GM21515 (cell line): ENCODE measurements at regions not wholly inside any gene's neighbourhood (a gene's known extent, or its start where the extent isn't known, plus 50 kb on each side); places are given as distances from the start of the nearest gene placed in this dataset.

Experiments used
- ATAC-seq: cut with Tn5 transposase; IDR thresholded peaks from one replicate; pipeline ENCODE4 v1.9.1; 2021; ENCODE audit not compliant: unreplicated experiment

DNA sequence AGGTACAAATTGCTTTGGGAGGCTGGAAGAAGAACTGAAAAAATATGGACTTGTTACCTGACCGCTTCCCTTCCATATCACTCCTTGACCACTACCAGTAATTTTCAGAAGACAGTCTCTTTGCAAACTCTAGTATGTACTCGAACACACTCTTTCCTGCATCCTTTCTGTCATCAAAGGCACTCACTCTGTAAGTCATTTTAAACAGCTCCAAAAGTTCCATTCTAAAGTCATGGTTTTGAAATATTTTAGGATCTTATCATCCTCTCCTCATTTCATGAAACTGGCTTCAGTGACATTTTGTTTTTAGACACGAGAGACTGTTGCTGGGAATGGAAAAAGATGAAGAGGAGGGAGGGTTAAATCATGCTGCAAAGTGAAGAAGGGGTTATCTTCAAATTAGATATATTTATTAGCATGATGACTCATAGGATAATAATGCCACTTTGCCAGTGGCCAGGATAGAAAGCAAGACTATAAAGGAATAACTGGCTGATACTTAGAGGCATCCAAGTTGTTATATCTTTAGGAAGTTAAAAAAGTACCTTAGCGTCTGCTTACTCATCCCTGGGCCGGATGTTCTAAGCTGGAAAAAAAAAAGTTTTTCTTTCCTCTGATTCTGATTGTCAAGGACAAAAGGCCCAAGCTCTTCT lies 549.3 kb downstream of the METTL15 start:
- ATAC-seq = no peak

GRCh38 chr11:28654191-28654590 lies 546.0 kb downstream of the METTL15 start:
- ATAC-seq = no peak

- ATAC-seq = no peak
Measured at GRCh38 chr11:28649922-28650321, 541.7 kb downstream of the METTL15 start.

DNA sequence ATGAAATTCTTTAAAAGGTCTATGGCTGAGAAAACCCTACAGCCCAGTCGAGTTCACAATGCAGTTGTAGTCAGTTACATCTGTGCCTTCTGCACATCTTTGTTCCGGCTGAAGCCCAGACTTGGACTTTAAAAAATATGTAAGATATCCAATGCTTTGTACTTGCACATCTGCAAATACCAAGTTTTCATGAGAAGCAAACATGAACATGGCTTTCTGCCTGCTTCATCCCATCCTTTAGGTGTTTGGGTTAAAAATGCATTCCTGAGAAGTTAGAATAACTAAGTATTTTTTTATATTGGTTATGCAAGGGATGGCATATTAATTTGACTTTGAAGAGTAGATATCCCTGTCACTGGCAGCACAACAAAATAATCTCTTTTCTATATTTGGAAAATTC lies 528.4 kb downstream of the METTL15 start:
- ATAC-seq = no peak

DNA sequence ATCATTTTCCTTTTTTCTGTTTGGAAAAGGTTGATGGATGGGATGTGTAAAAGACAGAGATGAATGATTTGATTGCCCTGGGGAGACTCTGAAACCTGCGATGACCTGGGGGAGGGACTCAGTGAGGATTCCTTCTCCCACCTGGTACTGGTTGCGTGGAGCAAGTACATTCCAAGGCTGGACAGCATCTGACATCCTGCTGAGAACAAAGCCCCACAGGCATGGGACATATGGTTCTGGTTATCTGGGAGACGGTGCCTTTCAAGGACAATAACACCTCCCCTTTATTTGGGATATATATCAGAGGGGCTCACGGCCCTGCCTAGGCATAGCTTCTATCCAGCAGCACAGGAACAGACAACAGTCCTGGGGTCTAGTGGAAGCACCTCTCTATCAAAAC lies 527.8 kb downstream of the METTL15 start:
- ATAC-seq = no peak

GRCh38 chr11:28632338-28632737 lies 524.1 kb downstream of the METTL15 start:
- no peak for ATAC-seq

DNA sequence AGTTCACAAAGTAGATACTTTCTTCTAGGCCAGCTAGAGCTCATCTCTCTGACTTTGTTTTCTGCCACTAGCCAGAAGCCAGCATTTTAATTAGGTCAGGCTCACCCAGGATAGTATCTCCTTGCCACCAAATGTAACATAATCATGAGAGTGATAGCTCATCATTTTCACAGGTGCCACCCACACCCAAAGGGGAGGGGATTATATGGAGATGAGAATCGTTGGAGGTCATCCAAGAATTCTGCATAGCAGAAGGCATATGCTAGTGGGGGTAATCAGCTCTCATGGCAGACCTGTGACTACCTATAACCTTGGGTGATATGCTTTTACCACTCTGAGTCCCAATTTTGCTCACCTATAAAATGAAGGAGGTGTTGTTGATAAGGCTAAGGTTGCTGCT lies 523.0 kb downstream of the METTL15 start:
- ATAC-seq = no peak

- no peak for ATAC-seq
Measured at GRCh38 chr11:28629235-28629634, 521.0 kb downstream of the METTL15 start.

DNA sequence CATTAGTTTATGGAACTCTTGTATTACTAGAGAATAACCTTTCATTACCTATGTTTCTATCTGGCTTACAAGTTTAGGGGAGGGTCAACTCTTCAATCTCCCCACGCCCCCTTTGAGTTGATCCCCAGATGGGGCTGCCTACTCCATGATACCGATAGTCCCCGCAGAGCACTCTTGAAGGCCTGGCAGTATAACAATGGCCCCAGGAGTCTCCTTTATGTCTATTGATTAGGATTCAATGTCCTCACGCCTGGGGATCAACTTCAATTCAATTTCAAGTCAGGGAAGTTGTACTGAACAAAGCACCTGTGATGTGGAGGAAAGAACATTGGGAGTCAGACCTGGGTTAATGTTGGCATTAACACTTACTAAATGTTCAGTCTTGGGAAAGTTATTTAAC lies 520.2 kb downstream of the METTL15 start:
- ATAC-seq = no peak

- ATAC-seq = no peak
Measured at GRCh38 chr11:28627690-28628255, 519.6 kb downstream of the METTL15 start.

DNA sequence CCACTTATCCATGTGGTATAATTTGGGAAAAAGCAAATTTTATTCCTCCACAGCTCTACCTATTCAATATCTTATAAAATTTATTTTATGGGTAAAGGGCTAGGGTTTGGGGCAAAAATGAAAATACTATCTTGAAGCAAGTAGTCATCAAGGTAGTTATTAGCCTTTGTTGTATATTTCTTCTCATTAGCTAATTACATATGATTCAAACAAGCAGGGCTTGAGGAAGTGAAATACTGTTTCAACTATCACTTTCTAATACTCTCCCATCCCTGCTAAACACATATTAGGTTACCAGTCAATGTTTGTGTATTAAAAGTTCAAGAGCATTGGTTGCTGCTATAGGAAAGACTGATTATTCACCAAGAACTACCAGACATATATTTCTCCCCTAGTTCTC lies 517.3 kb downstream of the METTL15 start:
- no peak for ATAC-seq

GRCh38 chr11:28621753-28622152 lies 513.6 kb downstream of the METTL15 start:
- ATAC-seq = no peak

DNA sequence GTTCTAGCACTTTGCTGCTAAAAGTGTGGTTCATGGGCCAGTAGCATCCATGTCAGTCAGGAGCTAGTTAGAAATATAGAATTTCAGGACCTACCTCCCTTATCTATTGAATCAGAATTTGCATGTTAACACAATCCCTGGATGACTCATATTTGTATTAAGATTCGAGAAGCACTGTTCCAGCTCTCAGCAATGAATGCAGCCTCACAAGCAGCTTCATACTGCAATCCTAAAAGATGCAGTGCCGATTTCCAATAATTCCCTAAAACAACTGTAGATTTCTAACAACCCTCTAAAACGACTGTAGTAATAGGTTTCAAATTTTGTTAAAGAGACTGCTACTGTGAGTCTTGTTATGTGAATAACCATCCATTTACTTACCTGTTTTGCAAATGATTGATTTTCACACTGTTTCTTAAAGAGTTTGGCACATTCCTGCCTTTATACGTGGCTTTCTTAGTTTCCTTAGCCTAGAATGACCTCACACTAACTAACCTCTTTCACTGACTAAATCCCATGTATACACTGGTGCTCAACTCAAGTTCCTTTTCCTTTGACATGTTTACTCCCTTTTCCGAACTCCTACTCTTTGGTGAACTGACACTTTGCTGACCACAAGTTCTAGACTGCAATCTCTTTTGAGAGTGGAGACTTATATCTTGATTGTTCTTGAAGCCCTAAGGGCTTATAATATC lies 511.8 kb downstream of the METTL15 start:
- no peak for ATAC-seq

DNA sequence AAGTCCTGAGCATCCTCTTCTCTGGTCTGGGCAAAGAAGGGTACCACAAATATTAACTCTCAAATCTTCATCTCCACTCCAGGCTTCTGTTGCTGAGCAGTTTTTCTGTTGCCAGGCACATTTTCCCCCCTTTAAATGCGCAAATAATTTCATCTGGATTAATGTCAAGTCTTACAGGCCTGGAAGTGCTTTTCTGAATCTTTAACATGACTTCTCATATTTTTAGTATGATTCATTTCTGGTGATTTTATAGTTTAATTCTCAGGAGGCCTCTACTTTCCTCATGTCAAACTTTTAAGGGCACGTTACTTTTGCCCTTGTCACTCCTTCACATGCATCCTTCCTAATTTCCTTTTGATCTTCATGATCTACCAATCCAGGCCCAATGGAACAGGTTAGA lies 510.2 kb downstream of the METTL15 start:
- ATAC-seq = no peak

DNA sequence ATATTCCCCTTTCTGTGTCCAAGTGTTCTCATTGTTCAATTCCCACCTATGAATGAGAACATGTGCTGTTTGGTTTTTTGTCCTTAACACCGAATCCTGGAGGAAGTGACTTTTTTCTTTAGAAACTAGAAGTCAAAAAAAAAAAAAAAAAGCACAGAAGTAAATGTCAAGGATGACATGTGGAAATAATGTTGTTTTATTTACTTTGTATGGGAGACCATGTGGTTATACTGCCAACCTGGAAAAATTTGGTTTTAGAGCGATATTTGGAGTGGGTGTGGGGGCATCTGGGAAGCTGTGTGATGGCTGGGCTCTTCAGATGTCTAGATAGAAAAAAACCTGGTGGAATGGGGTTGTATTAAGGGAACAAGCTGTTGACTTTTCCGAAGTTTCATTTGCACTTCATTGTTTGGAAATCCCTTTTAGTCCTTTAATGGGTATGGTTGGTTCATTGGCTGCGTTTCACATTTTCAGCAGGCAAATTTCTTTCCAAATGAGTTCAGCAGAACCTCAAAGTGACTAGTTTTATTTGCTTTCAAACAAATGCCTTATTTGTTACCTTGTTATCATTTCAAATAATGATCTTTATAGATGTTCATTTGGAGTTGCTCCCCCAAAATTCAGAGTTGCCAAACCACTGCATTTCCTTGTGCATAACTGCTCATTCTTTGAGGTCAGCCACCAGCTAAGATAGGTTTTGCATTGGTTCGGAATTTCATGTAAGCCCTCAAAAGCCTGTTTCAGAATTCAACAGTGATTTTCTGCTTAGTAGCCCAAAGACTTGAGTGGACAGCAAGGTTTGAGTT lies 508.2 kb downstream of the METTL15 start:
- ATAC-seq = no peak

- ATAC-seq = no peak
Measured at GRCh38 chr11:28615542-28615941, 507.4 kb downstream of the METTL15 start.

DNA sequence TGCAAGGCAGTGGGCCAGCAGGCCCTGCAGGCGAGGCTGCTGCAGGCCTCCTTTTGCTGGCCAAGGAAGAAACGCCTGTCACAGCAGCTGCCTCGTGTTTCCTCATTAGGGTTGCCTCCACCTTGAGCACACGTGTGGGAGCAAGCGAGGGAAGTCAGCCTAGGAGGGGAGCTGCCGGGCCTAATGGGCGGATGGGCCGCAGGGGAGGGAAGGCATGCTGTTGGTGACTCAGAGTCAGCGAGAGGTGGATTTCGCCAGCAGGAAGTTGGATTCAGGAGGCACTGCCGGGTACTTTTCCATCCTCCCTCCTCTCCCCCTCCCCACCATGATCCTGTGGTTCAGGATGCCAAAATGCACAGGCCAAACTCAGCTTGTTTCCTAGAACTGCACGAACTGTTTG lies 498.7 kb downstream of the METTL15 start:
- no peak for ATAC-seq

- no peak for ATAC-seq
Measured at GRCh38 chr11:28599656-28600055, 491.5 kb downstream of the METTL15 start.

- ATAC-seq = no peak
Measured at GRCh38 chr11:28598531-28598930, 490.3 kb downstream of the METTL15 start.

- ATAC-seq = no peak
Measured at GRCh38 chr11:28596816-28597215, 488.6 kb downstream of the METTL15 start.

- no peak for ATAC-seq
Measured at GRCh38 chr11:28592141-28592540, 484.0 kb downstream of the METTL15 start.

DNA sequence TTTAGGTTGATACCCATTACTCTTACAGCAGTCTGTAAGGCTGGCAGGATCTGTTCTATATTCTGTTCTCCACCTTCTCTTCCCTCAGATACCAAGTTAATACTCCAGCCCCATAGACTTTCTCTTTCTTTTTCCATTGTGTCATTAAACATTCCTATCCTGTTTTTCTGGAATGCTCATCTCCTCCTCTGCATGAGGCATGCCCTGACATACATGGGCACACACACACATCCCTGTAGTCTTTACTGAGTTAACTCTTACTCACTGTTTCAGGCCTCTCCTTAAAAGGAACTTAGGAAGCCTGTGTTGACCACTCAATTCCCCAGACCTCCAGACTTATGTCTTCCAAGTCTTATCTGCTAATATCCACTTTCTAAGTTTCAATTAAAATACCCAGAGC lies 476.8 kb downstream of the METTL15 start:
- ATAC-seq = no peak
